ENCODE measurements at regions not wholly inside any gene's neighbourhood (a gene's known extent, or its start where the extent isn't known, plus 50 kb on each side); places are given as distances from the start of the nearest gene placed in this dataset.

- TF ChIP-seq CTCF (IDR thresholded peaks at IDR 0.05), result no peak
- TF ChIP-seq POLR2A (IDR thresholded peaks at IDR 0.05), result no peak
- WGBS, 2 donors, result 98% methylated on average over 1 of the region's 1 CpG
- DNase-seq (ENCODE audit: low spot score in 2 of 2), result no peak
- intact Hi-C loops (cut with DNase I; ENCODE audit: low total_unique reads), result no loop called here
- H3K4me3 ChIP-seq (ENCODE audit: low read depth, poor library complexity, severe bottlenecking), result no peak overlapping the region
Measured at GRCh38 chr10:58460157-58460556, 52.5 kb upstream of the BICC1 start.

GRCh38 chr10:58462863-58463507, 49.7 kb upstream of the BICC1 start:
- no peak for TF ChIP-seq CTCF (IDR thresholded peaks at IDR 0.05)
- TF ChIP-seq POLR2A (IDR thresholded peaks at IDR 0.05), result no peak
- no peak for DNase-seq (ENCODE audit: low spot score in 2 of 2)
- WGBS, 2 donors, result 88 to 89% methylated on average over 3 of the region's 3 CpGs
- intact Hi-C loops (cut with DNase I; ENCODE audit: low total_unique reads), result no loop called here
- H3K4me3 ChIP-seq (ENCODE audit: low read depth, poor library complexity, severe bottlenecking), result no peak overlapping the region

Measured in lower leg skin (tissue), 4 donors.